NCI-H2171 treated with DMSO at 0.1 percent for 48 hours (cell line): ENCODE measurements at regions not wholly inside any gene's neighbourhood (a gene's known extent, or its start where the extent isn't known, plus 50 kb on each side); places are given as distances from the start of the nearest gene placed in this dataset.

Source experiments
- DNase-seq: peaks from one replicate; lab custom pipeline; 2025; lab: John Stamatoyannopoulos, UW

GRCh38 chr2:173822889-173823542 is 142.2 kb downstream of the SP3 start:
- DNase-seq, result peak; percentile 69

GRCh38 chr2:173823543-173823939 is 141.6 kb downstream of the SP3 start:
- peak; percentile 69 for DNase-seq

DNA sequence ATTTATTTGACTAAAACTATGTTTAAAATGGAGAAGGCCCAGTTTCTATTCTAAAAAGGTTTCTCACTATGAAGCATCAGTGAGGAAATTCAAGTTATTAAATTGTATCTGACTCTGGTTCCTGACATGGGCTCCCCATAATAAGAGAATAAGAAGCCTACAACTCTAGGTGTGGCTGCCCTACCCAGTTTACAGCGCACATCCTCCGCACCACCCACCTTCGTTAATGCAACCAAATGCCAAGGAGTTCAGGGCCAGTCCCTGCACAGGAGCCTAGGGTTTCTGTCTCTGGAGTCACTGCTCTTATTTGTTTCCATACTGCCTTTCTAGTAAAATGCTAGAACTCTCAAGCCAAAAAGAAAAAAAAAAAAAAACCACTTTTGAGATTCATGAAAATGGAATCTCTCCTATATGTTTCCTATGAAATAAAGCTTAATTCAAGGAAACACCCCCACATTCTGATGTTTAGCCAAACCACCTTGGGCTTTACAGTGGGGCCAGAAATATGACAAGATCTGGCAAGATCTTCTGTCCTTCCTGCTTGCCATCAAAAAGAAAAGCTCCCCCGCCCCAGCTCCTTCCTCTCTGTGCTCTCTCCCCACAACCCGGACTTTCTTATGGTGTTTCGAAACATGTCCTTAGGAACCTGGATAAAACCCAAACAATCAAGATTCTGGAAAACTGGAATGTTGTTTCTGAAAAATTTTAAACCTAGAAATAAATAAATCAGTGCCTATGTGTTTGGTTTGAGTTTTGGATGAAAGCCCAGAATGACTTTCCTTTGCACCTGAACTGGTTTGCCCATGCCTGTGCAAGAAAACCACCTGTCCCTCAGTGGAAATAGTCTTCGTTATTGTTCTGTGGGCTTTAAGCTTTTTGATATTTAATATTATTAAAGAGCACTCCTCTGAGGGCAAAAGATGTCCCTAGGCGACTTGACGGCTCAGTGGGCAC is 136.7 kb downstream of the SP3 start:
- peak; percentile 30 for DNase-seq

- no peak for DNase-seq
Observed at GRCh38 chr2:173829727-173830126, 135.4 kb downstream of the SP3 start.

- no peak for DNase-seq
Observed at GRCh38 chr2:173830170-173830569, 135.0 kb downstream of the SP3 start.

GRCh38 chr2:173831312-173832229 is 133.6 kb downstream of the SP3 start:
- no peak for DNase-seq

- no peak for DNase-seq
Observed at GRCh38 chr2:173834141-173834540, 131.0 kb downstream of the SP3 start.

- peak; percentile 47 for DNase-seq
Observed at GRCh38 chr2:173835726-173836125, 129.4 kb downstream of the SP3 start.

GRCh38 chr2:173841110-173841509 is 124.1 kb downstream of the SP3 start:
- DNase-seq, result no peak

DNA sequence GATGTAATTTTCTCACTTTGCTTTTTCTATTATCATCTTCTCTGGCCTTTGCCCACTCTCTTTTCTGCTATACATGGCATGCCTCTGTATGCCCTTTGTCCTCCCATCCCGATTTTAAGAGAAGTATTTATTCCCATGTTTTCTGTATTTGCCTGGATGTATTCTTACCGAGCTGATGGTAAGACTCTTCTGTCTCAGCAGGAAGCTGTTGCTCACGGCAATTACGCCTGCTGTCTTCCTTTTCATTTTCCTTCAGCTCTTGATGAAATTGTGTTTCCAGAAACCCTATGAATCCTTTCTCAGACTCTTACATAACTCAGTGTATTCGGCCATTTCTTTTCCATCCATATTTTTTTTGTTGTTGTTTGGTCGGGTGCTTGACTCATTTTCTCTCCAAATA is 121.6 kb downstream of the SP3 start:
- DNase-seq, result no peak

DNA sequence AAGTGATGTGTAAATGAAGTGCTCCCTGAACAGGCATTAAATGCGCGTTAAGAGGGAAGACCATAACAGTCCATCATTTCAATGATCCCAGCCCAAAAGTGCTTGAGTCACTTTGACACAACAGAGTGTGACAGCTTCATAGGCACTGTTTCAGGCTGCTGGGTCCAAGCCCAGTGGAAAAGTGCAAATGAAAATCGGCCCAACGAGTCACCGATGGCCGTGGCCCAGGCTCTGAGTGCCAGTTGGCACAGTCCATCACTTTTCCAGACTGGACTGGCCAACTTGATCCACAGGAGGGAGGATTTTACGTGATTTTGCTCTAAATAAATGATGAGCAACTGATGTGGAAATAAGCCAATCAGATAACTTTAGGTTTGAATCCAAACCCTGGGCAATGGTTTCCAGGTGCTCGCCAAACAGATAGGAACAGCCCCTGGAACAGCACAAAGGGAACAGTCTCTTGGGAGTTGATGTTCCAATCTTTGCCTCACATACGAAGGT is 114.0 kb downstream of the SP3 start:
- no peak for DNase-seq

DNA sequence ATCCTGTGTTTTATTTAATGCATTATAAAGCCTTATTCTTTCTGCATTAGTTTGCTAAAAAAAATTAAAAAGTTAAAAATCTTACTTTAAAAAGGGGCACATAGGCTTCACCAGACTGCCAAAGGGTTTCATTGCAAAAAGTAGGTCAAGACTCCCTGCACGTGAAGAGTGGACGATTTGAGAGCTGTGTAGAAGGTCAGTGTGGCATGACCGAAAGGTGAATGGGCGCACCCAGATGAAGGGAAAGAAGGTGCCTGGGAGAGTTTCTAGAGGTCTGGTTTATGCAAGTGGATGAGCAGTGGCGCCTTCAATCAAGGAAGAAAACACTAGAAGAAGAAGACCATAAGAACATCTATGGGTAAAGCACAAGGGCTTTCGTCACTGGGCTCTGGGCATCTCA is 111.0 kb downstream of the SP3 start:
- no peak for DNase-seq

GRCh38 chr2:173854840-173855239 is 110.3 kb downstream of the SP3 start:
- DNase-seq, result peak; percentile 80

DNA sequence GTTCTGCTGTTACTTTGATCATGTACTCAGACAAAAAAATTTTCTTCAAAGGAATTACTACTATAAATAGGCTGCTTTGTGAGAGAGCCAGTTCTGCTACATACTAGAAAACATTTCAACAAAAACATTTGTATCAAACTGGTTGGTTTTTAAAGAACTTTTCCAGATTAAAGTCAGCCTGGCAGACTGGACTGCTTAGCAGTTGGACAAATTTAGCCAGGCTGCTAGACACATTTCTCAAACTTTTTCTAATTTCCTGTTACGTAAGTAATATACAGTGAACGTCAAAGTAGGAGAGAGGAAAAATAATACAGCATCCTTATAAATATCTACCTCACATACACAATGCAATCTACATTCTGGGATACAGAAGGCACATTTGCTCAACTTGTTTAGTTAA is 109.5 kb downstream of the SP3 start:
- no peak for DNase-seq
